Thyroid gland (tissue), 4 donors: ENCODE measurements at regions not wholly inside any gene's neighbourhood (a gene's known extent, or its start where the extent isn't known, plus 50 kb on each side); places are given as distances from the start of the nearest gene placed in this dataset.

Experiments
- DNase-seq, 2 donors: peaks; one replicate each; pipeline ENCODE4 v3.0.0-alpha.2; 2019
- H3K27ac ChIP-seq, 3 donors: fragments of 200-600 bp; sonication (generic); 1 replicate in 2 of 3; 2 replicates in 1 of 3; pipeline ENCODE4 v1.5.1; 2016 to 2019; ENCODE audit warnings: mild to moderate bottlenecking in 1 of 3, moderate library complexity in 1 of 3
- H3K27me3 ChIP-seq: fragments of 200-600 bp; sonication (generic); one replicate; pipeline ENCODE4 v1.5.1; 2019
- H3K36me3 ChIP-seq, 2 donors: fragments of 200-600 bp; sonication (generic); one replicate each; pipeline ENCODE4 v1.5.1; 2016 to 2019
- H3K4me1 ChIP-seq, 2 donors: fragments of 200-600 bp; sonication (generic); one replicate each; pipeline ENCODE4 v1.5.1; 2017 to 2019
- H3K4me3 ChIP-seq, 3 donors: fragments of 200-600 bp; sonication (generic); replicated peaks in 1 of 3; 1 replicate in 2 of 3; 2 replicates in 1 of 3; pipeline ENCODE4 v1.5.1; 2016; ENCODE audit warnings: mild to moderate bottlenecking in 1 of 3
- H3K9me3 ChIP-seq: fragments of 200-600 bp; sonication (generic); one replicate; pipeline ENCODE4 v1.5.1; 2017
- POLR2A ChIP-seq, 2 donors: fragments of 450-650 bp; IDR thresholded peaks; one replicate each; pipeline ENCODE4 v1.6.1; 2017; ENCODE audit warnings: antibody characterized with exemption in 2 of 2, mild to moderate bottlenecking in 2 of 2, moderate library complexity in 1 of 2
- WGBS, 2 donors: methylation state at CpG; one replicate each; pipeline ENCODE4 v1.1.5; 2017; 5-methylcytosine and 5-hydroxymethylcytosine counted together
- intact Hi-C: fragments of 100-400 bp; cut with DNase I; formaldehyde crosslinking; loops from one replicate; pipeline ENCODE4 v1.15.1; 2023
- TF ChIP-seq, protein P1 (sequence below), 6 experiments: fragments of 200-600 bp in 3 of 6; fragments of 450-650 bp in 3 of 6; sonication (generic) in 3 of 6; IDR thresholded peaks; one replicate each; pipeline ENCODE4 v1.5.1; 2016 to 2019; ENCODE audit warnings: antibody characterized with exemption in 6 of 6, mild to moderate bottlenecking in 2 of 6, inconsistent platforms in 1 of 6, moderate library complexity in 1 of 6

DNA sequence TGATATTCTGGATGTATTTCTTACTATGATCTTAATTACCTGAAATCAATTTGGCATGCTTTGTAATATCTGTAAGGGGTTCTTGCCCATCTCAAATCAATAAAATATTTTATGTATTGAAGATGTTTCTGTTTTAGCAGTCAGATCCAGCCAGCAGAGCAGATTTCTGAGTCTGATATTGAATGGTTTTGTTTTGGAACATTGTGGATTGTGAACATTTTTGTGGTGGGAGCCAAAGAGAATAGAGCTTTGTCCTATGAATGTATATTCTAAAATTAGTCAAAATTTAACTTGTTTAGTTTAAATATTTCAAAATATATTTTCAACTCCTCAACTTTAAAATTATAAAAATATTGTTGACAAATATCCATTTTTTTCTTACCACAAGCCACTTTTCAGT lies 197.0 kb downstream of the UBE2E3 start:
- Histone ChIP-seq H3K4me3 (no peak overlapping the region), H3K27me3 (no peaks in the 10 kb centered on the region), H3K27ac (no peak overlapping the region), H3K4me1 (no peaks in the 10 kb centered on the region), H3K36me3 (no peaks in the 10 kb centered on the region), H3K9me3 (no peaks in the 10 kb centered on the region)
- DNase-seq = no peak
- TF ChIP-seq POLR2A (IDR thresholded peaks at IDR 0.05) = no peak
- TF ChIP-seq, protein P1, sequence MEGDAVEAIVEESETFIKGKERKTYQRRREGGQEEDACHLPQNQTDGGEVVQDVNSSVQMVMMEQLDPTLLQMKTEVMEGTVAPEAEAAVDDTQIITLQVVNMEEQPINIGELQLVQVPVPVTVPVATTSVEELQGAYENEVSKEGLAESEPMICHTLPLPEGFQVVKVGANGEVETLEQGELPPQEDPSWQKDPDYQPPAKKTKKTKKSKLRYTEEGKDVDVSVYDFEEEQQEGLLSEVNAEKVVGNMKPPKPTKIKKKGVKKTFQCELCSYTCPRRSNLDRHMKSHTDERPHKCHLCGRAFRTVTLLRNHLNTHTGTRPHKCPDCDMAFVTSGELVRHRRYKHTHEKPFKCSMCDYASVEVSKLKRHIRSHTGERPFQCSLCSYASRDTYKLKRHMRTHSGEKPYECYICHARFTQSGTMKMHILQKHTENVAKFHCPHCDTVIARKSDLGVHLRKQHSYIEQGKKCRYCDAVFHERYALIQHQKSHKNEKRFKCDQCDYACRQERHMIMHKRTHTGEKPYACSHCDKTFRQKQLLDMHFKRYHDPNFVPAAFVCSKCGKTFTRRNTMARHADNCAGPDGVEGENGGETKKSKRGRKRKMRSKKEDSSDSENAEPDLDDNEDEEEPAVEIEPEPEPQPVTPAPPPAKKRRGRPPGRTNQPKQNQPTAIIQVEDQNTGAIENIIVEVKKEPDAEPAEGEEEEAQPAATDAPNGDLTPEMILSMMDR (IDR thresholded peaks at IDR 0.05) = no peak
- intact Hi-C loops = no loop called here

DNA sequence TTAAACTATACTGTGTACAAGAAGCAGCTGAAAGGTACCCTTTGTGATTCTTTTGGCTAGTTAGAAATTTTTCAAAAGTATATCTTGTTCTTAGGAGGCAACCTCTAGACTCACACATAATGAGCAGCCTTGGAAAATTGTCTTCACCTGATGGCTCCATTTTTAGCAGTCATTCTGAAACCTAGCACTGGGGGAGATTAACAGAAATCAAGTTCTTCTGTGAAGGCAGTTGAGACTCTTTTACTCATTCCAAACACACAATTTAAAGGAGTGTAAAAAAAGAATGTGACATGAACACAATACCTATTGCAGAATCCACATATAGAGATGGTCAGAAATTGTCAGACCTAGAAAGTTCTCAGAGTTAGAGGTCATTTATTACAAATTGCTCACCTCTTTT lies 197.7 kb downstream of the UBE2E3 start:
- Histone ChIP-seq H3K4me3 (no peak overlapping the region), H3K27me3 (no peaks in the 10 kb centered on the region), H3K4me1 (no peaks in the 10 kb centered on the region), H3K36me3 (no peaks in the 10 kb centered on the region), H3K27ac (no peak overlapping the region), H3K9me3 (no peaks in the 10 kb centered on the region)
- no peak for DNase-seq
- intact Hi-C loops = no loop called here
- TF ChIP-seq POLR2A (IDR thresholded peaks at IDR 0.05) = no peak
- TF ChIP-seq, protein P1 (IDR thresholded peaks at IDR 0.05) = no peak

DNA sequence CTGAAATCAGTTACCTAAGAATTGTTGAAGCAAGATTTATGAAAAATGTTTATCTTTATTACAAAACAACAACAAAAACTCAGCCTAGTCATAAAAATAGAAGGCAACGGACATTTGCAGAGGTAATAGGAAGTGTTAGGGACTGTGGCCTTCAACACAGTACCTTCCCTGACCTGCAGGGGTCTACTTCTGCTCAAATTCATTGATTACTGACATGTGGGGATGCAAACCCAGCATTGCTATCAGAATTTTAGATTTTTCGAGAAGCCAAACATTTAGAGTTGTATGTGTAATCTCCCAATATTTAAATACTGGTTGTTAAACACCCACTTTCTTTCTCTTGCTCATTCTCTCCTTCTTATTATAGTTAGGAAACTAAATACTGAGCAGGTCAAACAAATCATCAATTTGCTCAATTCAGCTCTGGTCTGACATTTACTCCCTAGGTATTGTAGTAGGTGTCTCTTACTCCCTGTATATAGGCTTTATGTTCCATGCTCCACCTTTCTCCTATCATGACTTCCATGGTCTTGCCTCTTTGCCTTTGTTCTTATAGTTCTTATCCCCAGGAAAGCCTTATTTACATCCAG lies 198.5 kb downstream of the UBE2E3 start:
- H3K27me3 ChIP-seq = no peaks in the 10 kb centered on the region
- no peaks in the 10 kb centered on the region for H3K36me3 ChIP-seq
- intact Hi-C loops = no loop called here
- no peaks in the 10 kb centered on the region for H3K4me1 ChIP-seq
- WGBS, 2 donors = 64 to 74% methylated on average over 2 of the region's 2 CpGs
- DNase-seq = no peak
- H3K9me3 ChIP-seq = no peaks in the 10 kb centered on the region
- H3K27ac ChIP-seq = no peak overlapping the region
- no peak overlapping the region for H3K4me3 ChIP-seq
- TF ChIP-seq, protein P1 (IDR thresholded peaks at IDR 0.05) = peak in 1 of 6 experiments; percentile 27
- no peak for TF ChIP-seq POLR2A (IDR thresholded peaks at IDR 0.05)

DNA sequence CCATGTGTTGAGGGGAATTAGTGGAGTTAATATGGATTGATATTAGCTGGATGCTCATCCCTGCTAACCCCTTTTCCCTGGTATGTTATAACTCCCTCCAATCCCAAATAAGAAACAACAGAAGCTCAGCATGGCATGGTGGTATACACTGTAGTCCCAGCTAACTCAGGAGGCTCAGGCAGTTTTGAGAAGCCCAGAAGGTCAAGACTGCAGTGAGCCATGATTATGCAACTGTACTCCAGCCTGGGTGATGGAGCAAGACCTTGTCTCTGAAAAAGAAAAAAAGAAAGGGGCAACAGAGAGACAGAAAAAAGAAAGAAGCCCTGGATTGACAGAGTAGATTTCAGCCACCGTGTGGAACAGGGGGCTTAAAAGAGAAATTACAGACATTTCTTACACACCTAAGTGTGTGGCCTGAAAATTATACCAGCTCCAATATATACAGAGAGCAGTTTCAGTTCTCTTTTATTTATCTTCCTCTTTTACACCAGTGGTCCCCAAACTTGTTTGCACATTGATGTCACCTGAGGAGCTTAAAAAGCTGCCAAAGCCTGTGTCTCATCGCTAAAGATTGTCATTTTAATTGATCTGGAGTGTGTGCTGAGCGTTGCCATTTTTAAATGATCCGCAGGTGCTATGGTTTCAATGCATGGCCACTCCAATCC lies 203.6 kb downstream of the UBE2E3 start:
- no peaks in the 10 kb centered on the region for H3K4me1 ChIP-seq
- H3K27me3 ChIP-seq = no peaks in the 10 kb centered on the region
- H3K4me3 ChIP-seq = no peak overlapping the region
- no peak for DNase-seq
- H3K27ac ChIP-seq = no peak overlapping the region
- intact Hi-C loops = no loop called here
- no peaks in the 10 kb centered on the region for H3K36me3 ChIP-seq
- no peaks in the 10 kb centered on the region for H3K9me3 ChIP-seq
- whole genome bisulfite sequencing, 2 donors = 71 to 75% methylated on average over 4 of the region's 4 CpGs
- TF ChIP-seq POLR2A (IDR thresholded peaks at IDR 0.05) = no peak
- TF ChIP-seq, protein P1 (IDR thresholded peaks at IDR 0.05) = no peak

DNA sequence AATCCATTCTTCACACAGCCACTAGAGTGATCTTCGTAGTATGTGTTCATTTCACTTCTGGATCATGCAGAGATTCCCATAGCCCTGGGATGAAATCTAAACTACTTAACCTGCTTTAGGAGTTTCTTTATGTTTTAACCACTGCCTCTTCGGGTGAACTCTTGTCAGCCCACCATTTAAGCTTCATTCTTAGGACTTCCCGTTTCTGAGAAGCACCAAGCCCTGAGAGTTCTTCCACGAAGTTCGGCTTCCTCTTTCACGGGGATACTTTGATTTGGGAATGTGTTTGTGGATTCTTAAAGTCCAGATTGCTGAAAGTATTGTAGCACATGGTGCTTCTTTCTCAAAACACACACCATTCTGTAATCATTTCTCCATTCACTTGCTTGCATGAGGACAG lies 205.0 kb downstream of the UBE2E3 start:
- intact Hi-C loops = no loop called here
- no peak for DNase-seq
- no peak overlapping the region for H3K4me3 ChIP-seq
- no peaks in the 10 kb centered on the region for H3K36me3 ChIP-seq
- H3K4me1 ChIP-seq = no peaks in the 10 kb centered on the region
- no peaks in the 10 kb centered on the region for H3K27me3 ChIP-seq
- WGBS, 2 donors = 77 to 87% methylated on average over 6 of the region's 6 CpGs
- H3K27ac ChIP-seq = no peak overlapping the region
- no peaks in the 10 kb centered on the region for H3K9me3 ChIP-seq
- TF ChIP-seq, protein P1 (IDR thresholded peaks at IDR 0.05) = no peak
- no peak for TF ChIP-seq POLR2A (IDR thresholded peaks at IDR 0.05)
